ENCODE measurements at regions not wholly inside any gene's neighbourhood (a gene's known extent, or its start where the extent isn't known, plus 50 kb on each side); places are given as distances from the start of the nearest gene placed in this dataset.

DNA sequence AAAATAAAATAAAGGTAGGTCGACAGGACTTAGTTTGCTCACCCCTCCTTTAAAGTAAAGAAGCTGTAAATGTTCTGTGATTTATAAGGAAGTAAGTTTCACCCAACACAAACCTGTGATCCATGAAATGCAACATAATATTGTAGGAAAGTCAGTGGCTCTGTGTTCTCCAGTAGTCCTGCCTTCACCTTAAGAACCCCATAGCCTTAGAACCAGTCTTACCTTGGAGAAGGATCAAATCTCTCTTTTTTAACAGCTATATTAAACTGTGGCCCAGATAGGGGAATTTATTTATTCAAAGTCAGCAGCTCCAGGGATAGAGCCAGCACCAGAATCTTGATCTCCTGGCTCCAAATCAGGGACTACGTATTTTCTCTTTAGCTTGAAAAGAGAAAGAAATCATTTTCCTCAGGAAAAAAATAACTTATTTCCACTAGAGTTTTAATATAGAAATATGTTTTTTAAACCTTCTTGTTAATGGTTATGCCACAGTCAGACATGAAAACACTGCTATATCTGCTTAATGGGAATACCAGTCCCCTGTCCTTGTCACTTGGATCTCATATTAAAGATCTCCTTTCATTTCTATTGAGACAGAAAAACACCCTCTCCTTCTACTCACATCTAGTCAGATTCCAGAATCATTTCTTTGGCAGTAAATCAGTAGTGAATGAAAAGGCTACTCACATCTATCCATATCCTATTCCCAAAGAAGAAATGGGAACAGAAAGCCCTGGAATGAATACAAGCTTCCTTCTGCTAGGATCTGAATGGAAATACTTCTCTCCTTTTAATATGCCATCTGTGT is 269.2 kb upstream of the TNC start:
- no peaks in the 10 kb centered on the region for H3K36me3 ChIP-seq (ENCODE audit: insufficient read depth, low read length)
- 0 out of 2 replicates have a peak, but pooled peaks cover 4% of the 10 kb centered on the region for H3K9me3 ChIP-seq (ENCODE audit: insufficient read depth, low read depth, low read length)
- H3K9me2 ChIP-seq (replicated peaks; ENCODE audit: low read depth, low read length) = no peaks in the 10 kb centered on the region
- no peaks in the 10 kb centered on the region for H3K79me2 ChIP-seq (ENCODE audit: insufficient read depth, low read length)
- no peaks in the 10 kb centered on the region for H3F3A ChIP-seq (ENCODE audit: low read depth)
- H3K9ac ChIP-seq (ENCODE audit: low read depth, low read length, poor library complexity, severe bottlenecking) = no peak overlapping the region
- no peaks in the 10 kb centered on the region for H3K4me1 ChIP-seq (ENCODE audit: insufficient read depth, low read length, poor library complexity, severe bottlenecking)
- H3K4me2 ChIP-seq (ENCODE audit: low read depth, low read length, poor library complexity, severe bottlenecking) = no peak overlapping the region
- H3K27me3 ChIP-seq (ENCODE audit: insufficient read depth, low read length, poor library complexity, severe bottlenecking) = no peaks in the 10 kb centered on the region
- no peaks in the 10 kb centered on the region for H4K20me1 ChIP-seq (ENCODE audit: insufficient read depth, low read length, poor library complexity, severe bottlenecking)
- H3K4me3 ChIP-seq (ENCODE audit: low read length, poor library complexity, severe bottlenecking) = no peak overlapping the region
- H2AFZ ChIP-seq (ENCODE audit: low read length) = no peak overlapping the region
- TF ChIP-seq EZH2phosphoT487 (IDR thresholded peaks at IDR 0.05; ENCODE audit: borderline replicate concordance) (no peak), CTCF (conservative IDR thresholded peaks at IDR 0.05; ENCODE audit: low read length) (no peak)

- no peaks in the 10 kb centered on the region for H3F3A ChIP-seq (ENCODE audit: low read depth)
- no peaks in the 10 kb centered on the region for H3K27me3 ChIP-seq (ENCODE audit: insufficient read depth, low read length, poor library complexity, severe bottlenecking)
- H3K79me2 ChIP-seq (ENCODE audit: insufficient read depth, low read length) = no peaks in the 10 kb centered on the region
- no peak overlapping the region for H3K4me3 ChIP-seq (ENCODE audit: low read length, poor library complexity, severe bottlenecking)
- H2AFZ ChIP-seq (ENCODE audit: low read length) = no peak overlapping the region
- no peaks in the 10 kb centered on the region for H3K4me1 ChIP-seq (ENCODE audit: insufficient read depth, low read length, poor library complexity, severe bottlenecking)
- no peaks in the 10 kb centered on the region for H3K9me2 ChIP-seq (replicated peaks; ENCODE audit: low read depth, low read length)
- no peak overlapping the region for H3K4me2 ChIP-seq (ENCODE audit: low read depth, low read length, poor library complexity, severe bottlenecking)
- H4K20me1 ChIP-seq (ENCODE audit: insufficient read depth, low read length, poor library complexity, severe bottlenecking) = no peaks in the 10 kb centered on the region
- H3K36me3 ChIP-seq (ENCODE audit: insufficient read depth, low read length) = no peaks in the 10 kb centered on the region
- H3K9ac ChIP-seq (ENCODE audit: low read depth, low read length, poor library complexity, severe bottlenecking) = no peak overlapping the region
- TF ChIP-seq EZH2phosphoT487 (IDR thresholded peaks at IDR 0.05; ENCODE audit: borderline replicate concordance) = no peak
- no peak for TF ChIP-seq CTCF (conservative IDR thresholded peaks at IDR 0.05; ENCODE audit: low read length)
- no peaks in the 10 kb centered on the region for H3K9me3 ChIP-seq (ENCODE audit: insufficient read depth, low read depth, low read length)
Observed at GRCh38 chr9:115391168-115391825, 273.3 kb upstream of the TNC start.

DNA sequence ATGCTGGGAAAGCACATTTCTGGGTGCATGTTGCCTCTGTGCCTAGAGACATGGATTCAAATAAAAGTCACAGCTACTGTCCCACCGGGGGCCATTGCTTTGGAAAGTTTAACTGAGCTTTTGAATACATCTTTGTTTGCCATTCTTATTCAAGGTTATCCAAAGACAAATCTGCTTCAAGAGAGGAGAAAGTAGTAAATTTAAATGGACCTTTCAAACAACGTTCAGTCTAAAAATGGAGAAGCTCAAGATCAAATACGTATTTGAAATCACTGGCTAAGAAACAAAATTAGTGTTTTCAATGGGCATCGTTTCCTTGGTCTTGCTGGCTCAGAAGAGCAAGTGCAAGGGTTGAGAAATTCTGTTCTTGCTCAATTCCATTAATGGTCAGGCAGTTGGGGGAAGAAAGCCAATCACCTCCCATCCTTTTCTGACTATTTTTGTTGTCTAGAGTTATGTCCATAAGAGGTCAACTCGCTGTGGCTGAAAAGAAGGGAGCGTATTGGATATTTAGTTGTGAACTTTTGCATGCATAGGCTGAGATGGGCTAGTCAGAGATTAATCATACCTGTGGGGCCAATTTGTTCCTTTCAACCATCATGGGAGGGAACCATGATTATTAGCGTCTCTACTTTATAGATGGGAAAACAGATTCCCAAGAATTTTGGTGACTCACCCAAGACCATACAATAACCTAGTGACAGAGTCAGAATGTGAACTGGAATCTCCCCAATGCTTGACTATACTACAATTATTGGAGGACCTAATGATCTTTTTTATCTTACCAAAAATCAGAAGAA is 276.2 kb upstream of the TNC start:
- H3K9ac ChIP-seq (ENCODE audit: low read depth, low read length, poor library complexity, severe bottlenecking) = no peak overlapping the region
- H2AFZ ChIP-seq (ENCODE audit: low read length) = no peak overlapping the region
- no peaks in the 10 kb centered on the region for H3K36me3 ChIP-seq (ENCODE audit: insufficient read depth, low read length)
- H3K4me2 ChIP-seq (ENCODE audit: low read depth, low read length, poor library complexity, severe bottlenecking) = no peak overlapping the region
- H3K27me3 ChIP-seq (ENCODE audit: insufficient read depth, low read length, poor library complexity, severe bottlenecking) = no peaks in the 10 kb centered on the region
- H3K79me2 ChIP-seq (ENCODE audit: insufficient read depth, low read length) = no peaks in the 10 kb centered on the region
- no peaks in the 10 kb centered on the region for H3K9me3 ChIP-seq (ENCODE audit: insufficient read depth, low read depth, low read length)
- no peaks in the 10 kb centered on the region for H3F3A ChIP-seq (ENCODE audit: low read depth)
- no peaks in the 10 kb centered on the region for H4K20me1 ChIP-seq (ENCODE audit: insufficient read depth, low read length, poor library complexity, severe bottlenecking)
- H3K4me1 ChIP-seq (ENCODE audit: insufficient read depth, low read length, poor library complexity, severe bottlenecking) = no peaks in the 10 kb centered on the region
- TF ChIP-seq EZH2phosphoT487 (IDR thresholded peaks at IDR 0.05; ENCODE audit: borderline replicate concordance) (no peak), CTCF (conservative IDR thresholded peaks at IDR 0.05; ENCODE audit: low read length) (no peak)
- H3K9me2 ChIP-seq (replicated peaks; ENCODE audit: low read depth, low read length) = no peaks in the 10 kb centered on the region
- H3K4me3 ChIP-seq (ENCODE audit: low read length, poor library complexity, severe bottlenecking) = no peak overlapping the region

All from Loucy (cell line).